K562 (cell line): ENCODE measurements at regions not wholly inside any gene's neighbourhood (a gene's known extent, or its start where the extent isn't known, plus 50 kb on each side); places are given as distances from the start of the nearest gene placed in this dataset.

Experiments
- CREB1 ChIP-seq, 2 experiments: sonication (generic) in 1 of 2; formaldehyde crosslinking in 1 of 2; IDR thresholded peaks; 2 replicates each; pipeline versions ENCODE4 v1.6.1 to v1.8.0; 2012 to 2022; ENCODE audit warnings: inconsistent platforms in 1 of 2, mild to moderate bottlenecking in 1 of 2, missing genetic modification reagents in 1 of 2, moderate library complexity in 1 of 2
- ELF1 ChIP-seq: fragments of 200-800 bp; sonication (Bioruptor generic); IDR thresholded peaks from 2 replicates; pipeline ENCODE4 v1.6.1; 2016; ENCODE audit warnings: missing genetic modification characterization, missing compliant biosample characterization
- EP400 ChIP-seq: fragments of 450-650 bp; IDR thresholded peaks from 2 replicates; pipeline ENCODE4 v1.6.1; 2017; ENCODE audit warnings: antibody characterized with exemption, mild to moderate bottlenecking, moderate library complexity
- FOXP4 ChIP-seq: sonication (generic); formaldehyde crosslinking; IDR thresholded peaks from 2 replicates; pipeline ENCODE4 v1.8.0; 2022; ENCODE audit warnings: mild to moderate bottlenecking, missing genetic modification reagents, borderline replicate concordance
- GATAD2A ChIP-seq: fragments of 450-650 bp; IDR thresholded peaks from 2 replicates; pipeline ENCODE4 v1.6.1; 2017
- NKRF ChIP-seq: fragments of 450-650 bp; IDR thresholded peaks from 2 replicates; pipeline ENCODE4 v1.6.1; 2016; ENCODE audit warnings: borderline replicate concordance
- PHB2 ChIP-seq: fragments of 450-650 bp; IDR thresholded peaks from 2 replicates; pipeline ENCODE4 v1.6.1; 2017; ENCODE audit warnings: low read depth
- PHF8 ChIP-seq: fragments of 200-600 bp; sonication (generic); IDR thresholded peaks from 2 replicates; pipeline ENCODE4 v1.6.1; 2012; ENCODE audit warnings: mixed run types, mild to moderate bottlenecking, inconsistent platforms, low read length, moderate library complexity, borderline replicate concordance
- SLC30A9 ChIP-seq: fragments of 250-450 bp; sonication (Bioruptor Pico); IDR thresholded peaks from 2 replicates; pipeline ENCODE4 v1.8.0; 2022; ENCODE audit warnings: mild to moderate bottlenecking, moderate library complexity
- SMAD3 ChIP-seq: fragments of 450-650 bp; formaldehyde crosslinking; conservative IDR thresholded peaks from 2 replicates; pipeline ENCODE4 v1.4.0; 2020; ENCODE audit warnings: mild to moderate bottlenecking
- TARDBP ChIP-seq: fragments of 450-650 bp; IDR thresholded peaks from 2 replicates; pipeline ENCODE4 v1.6.1; 2016
- ZNF133 ChIP-seq: fragments of 250-450 bp; sonication (Bioruptor Pico); IDR thresholded peaks from 2 replicates; pipeline ENCODE4 v1.4.0; 2020; ENCODE audit warnings: mild to moderate bottlenecking
- ZNF184 ChIP-seq: sonication (generic); formaldehyde crosslinking; IDR thresholded peaks from 2 replicates; pipeline ENCODE4 v1.5.0; 2020; ENCODE audit warnings: missing genetic modification reagents
- ZNF318 ChIP-seq, 2 experiments: fragments of 450-650 bp; IDR thresholded peaks; 2 replicates each; pipeline ENCODE4 v1.6.1; 2016; ENCODE audit warnings: mild to moderate bottlenecking in 2 of 2, borderline replicate concordance in 1 of 2, low read depth in 1 of 2, moderate library complexity in 1 of 2
- ZNF324 ChIP-seq: fragments of 250-450 bp; sonication (Bioruptor Pico); IDR thresholded peaks from 2 replicates; pipeline ENCODE4 v1.4.0; 2020; ENCODE audit warnings: mild to moderate bottlenecking
- ZNF57 ChIP-seq: fragments of 450-650 bp; formaldehyde crosslinking; IDR thresholded peaks from 2 replicates; pipeline ENCODE4 v1.4.0; 2020; ENCODE audit warnings: mild to moderate bottlenecking, moderate library complexity
- ZNF696 ChIP-seq: fragments of 250-450 bp; sonication (Bioruptor Pico); conservative IDR thresholded peaks from 2 replicates; pipeline ENCODE4 v1.4.0; 2020; ENCODE audit warnings: mild to moderate bottlenecking, moderate library complexity

- TF ChIP-seq ZNF318 (IDR thresholded peaks at IDR 0.05; ENCODE audit: borderline replicate concordance in 1 of 2, low read depth in 1 of 2) (no peak), ZNF696 (CRISPR knock-in tag) (no peak), ZNF133 (CRISPR knock-in tag) (no peak), ELF1 (tag) (0 out of 2 replicates have a peak, but pooled peaks have one; percentile 25), NKRF (no peak), TARDBP (no peak), ZNF57 (CRISPR knock-in tag) (no peak), ZNF324 (CRISPR knock-in tag) (no peak), ZNF184 (CRISPR knock-in tag) (no peak), PHB2 (no peak), FOXP4 (CRISPR knock-in tag) (no peak), CREB1 (IDR thresholded peaks at IDR 0.05) (no peak), CREB1 (CRISPR knock-in tag; IDR thresholded peaks at IDR 0.05) (no peak), EP400 (0 out of 2 replicates have a peak, but pooled peaks have one; percentile 7), SLC30A9 (no peak), PHF8 (peak; percentile 9; the same call in 1 of the 2 replicates), SMAD3 (CRISPR knock-in tag) (no peak), GATAD2A (no peak)
These were observed 196.1 kb downstream of the TRIM27 start (continued) for GRCh38 chr6:28727559-28728211.
